ENCODE measurements at regions not wholly inside any gene's neighbourhood (a gene's known extent, or its start where the extent isn't known, plus 50 kb on each side); places are given as distances from the start of the nearest gene placed in this dataset.

GRCh38 chr10:43946445-43946844, 297.8 kb upstream of the ZNF32 start:
- intact Hi-C loops (cut with DNase I; ENCODE audit: low total_unique reads), result no loop called here
- no peaks in the 10 kb centered on the region for H3K4me1 ChIP-seq
- no peak for DNase-seq
- no peaks in the 10 kb centered on the region for H3K9me3 ChIP-seq
- no peak overlapping the region for H3K4me3 ChIP-seq
- WGBS, 2 donors, result 71 to 87% methylated on average over 10 of the region's 10 CpGs
- H3K27ac ChIP-seq, result no peak overlapping the region
- no peaks in the 10 kb centered on the region for H3K27me3 ChIP-seq
- TF ChIP-seq CTCF (IDR thresholded peaks at IDR 0.05), result no peak
- no peak for TF ChIP-seq POLR2A (IDR thresholded peaks at IDR 0.05)
- no peaks in the 10 kb centered on the region for H3K36me3 ChIP-seq (ENCODE audit: low read depth, missing control alignments)

GRCh38 chr10:43945908-43946307, 297.2 kb upstream of the ZNF32 start:
- intact Hi-C loops (cut with DNase I; ENCODE audit: low total_unique reads), result no loop called here
- Histone ChIP-seq H3K4me3 (no peak overlapping the region), H3K27ac (no peak overlapping the region), H3K36me3 (ENCODE audit: low read depth, missing control alignments) (no peaks in the 10 kb centered on the region), H3K9me3 (no peaks in the 10 kb centered on the region), H3K4me1 (no peaks in the 10 kb centered on the region), H3K27me3 (no peaks in the 10 kb centered on the region)
- 93 to 97% methylated on average over 4 of the region's 4 CpGs for WGBS, 2 donors
- TF ChIP-seq CTCF (IDR thresholded peaks at IDR 0.05) (no peak), POLR2A (IDR thresholded peaks at IDR 0.05) (no peak)
- no peak for DNase-seq

- Histone ChIP-seq H3K36me3 (ENCODE audit: low read depth, missing control alignments) (no peaks in the 10 kb centered on the region), H3K9me3 (no peaks in the 10 kb centered on the region), H3K27me3 (no peaks in the 10 kb centered on the region), H3K4me1 (no peaks in the 10 kb centered on the region), H3K27ac (no peak overlapping the region), H3K4me3 (no peak overlapping the region)
- no peak for DNase-seq
- TF ChIP-seq POLR2A (IDR thresholded peaks at IDR 0.05) (no peak), CTCF (IDR thresholded peaks at IDR 0.05) (no peak)
- intact Hi-C loops (cut with DNase I; ENCODE audit: low total_unique reads), result no loop called here
- 81 to 94% methylated on average over 5 to 8 of the region's 8 CpGs for WGBS, 2 donors
These were observed 296.5 kb upstream of the ZNF32 start for GRCh38 chr10:43945094-43945730.

GRCh38 chr10:43944381-43945093, 295.9 kb upstream of the ZNF32 start:
- Histone ChIP-seq H3K27ac (no peak overlapping the region), H3K36me3 (ENCODE audit: low read depth, missing control alignments) (no peaks in the 10 kb centered on the region), H3K9me3 (no peaks in the 10 kb centered on the region), H3K4me1 (no peaks in the 10 kb centered on the region), H3K4me3 (no peak overlapping the region), H3K27me3 (no peaks in the 10 kb centered on the region)
- 68 to 70% methylated on average over 5 of the region's 5 CpGs for WGBS, 2 donors
- TF ChIP-seq CTCF (IDR thresholded peaks at IDR 0.05), result no peak
- DNase-seq, result no peak
- intact Hi-C loops (cut with DNase I; ENCODE audit: low total_unique reads), result no loop called here
